ENCODE measurements at regions not wholly inside any gene's neighbourhood (a gene's known extent, or its start where the extent isn't known, plus 50 kb on each side); places are given as distances from the start of the nearest gene placed in this dataset.
"Not testable (repeated sequence)": the region's sequence is repeated elsewhere in the genome, so short reads cannot be mapped to it uniquely, and the experiment has no call there.

DNA sequence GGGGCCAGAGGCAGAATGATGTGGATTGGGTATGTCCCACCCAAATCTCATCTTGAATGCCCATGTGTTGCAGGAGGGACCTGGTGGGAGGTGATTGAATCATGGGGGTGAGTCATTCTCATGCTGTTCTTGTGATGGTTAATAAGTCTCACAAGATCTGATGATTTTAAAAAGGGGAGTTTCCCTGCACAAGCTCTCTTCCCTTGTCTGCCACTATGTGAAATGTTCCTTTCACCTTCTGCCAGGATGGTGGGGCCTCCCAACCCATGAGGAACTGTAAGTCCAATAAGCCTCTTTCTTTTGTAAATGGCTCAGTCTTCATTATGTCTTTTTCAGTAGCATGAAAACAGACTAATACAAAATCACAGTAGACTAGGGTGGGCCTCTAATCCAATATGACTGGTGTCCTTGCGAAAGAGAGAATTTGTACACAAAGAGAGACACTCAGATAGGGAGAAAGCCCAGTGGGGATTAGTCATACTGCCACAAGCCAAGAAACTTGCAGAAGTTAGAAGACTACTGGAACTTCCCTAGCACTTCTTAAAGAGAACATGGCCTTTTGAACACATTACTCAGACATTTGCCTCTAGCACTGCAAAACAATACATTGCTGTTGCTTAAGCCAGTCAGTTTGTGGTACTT is 68.4 kb downstream of the ANXA1 start:
- DNase-seq, result peak; percentile 11

GRCh38 chr9:73223594-73223993 is 71.9 kb downstream of the ANXA1 start:
- DNase-seq, result no peak

- DNase-seq, result no peak
Measured at GRCh38 chr9:73229543-73229942, 77.9 kb downstream of the ANXA1 start.

- DNase-seq, result no peak
Measured at GRCh38 chr9:73230251-73230650, 78.6 kb downstream of the ANXA1 start.

DNA sequence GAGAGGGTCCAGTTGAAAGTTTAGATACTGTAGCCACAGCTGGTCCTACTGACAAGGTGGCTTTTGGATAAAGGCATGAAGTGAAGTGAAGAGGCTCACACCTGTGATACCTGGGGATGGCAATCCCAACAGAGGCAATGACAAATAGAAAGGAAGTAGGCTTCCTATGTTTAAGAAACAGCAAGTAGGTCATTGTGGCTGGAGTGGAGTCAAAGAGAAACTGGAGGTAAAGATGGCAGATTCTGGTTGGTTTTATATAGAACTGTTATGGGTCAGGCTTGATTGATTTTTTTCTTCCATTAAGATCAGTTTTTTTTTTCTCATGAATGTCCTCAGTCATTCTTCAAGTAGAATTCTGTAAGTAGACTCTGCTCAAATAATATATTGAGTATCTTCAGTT is 79.5 kb downstream of the ANXA1 start:
- DNase-seq, result no peak

GRCh38 chr9:73233359-73234007 is 81.8 kb downstream of the ANXA1 start:
- no peak for DNase-seq

- DNase-seq, result no peak
Measured at GRCh38 chr9:73234008-73234360, 82.3 kb downstream of the ANXA1 start.

- no peak for DNase-seq
Measured at GRCh38 chr9:73237140-73237539, 85.5 kb downstream of the ANXA1 start.

DNA sequence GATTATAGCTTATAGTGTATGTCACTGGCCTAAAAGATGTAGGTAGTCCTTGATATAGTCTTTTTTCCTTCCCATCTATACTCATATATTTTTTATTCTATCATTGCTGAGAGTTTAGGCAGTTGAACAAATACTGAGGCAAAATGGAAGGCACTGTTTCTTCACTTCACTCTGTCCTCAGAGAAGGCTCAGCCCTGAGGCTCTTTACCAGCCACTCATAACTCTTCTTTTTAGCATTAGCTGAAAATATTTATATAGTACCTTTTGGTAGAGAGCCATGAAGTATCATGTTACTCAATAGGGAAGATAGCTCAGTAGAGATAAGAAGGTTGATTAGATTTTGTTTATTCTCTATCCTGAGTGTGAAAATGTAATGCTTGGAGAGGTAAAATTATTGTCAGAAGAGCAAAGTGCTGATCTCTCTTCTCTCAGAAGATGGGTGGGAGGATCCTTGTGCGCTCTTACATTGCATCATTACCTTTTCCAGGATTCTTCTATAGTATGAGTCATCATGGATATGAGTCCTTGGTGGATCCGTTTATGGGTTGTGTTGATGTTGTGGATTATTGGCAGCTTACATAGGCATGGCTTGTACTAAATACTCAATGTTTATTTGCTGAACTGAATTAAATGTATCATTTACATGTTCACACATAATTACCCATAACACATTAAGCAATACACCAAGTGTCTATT is 88.1 kb downstream of the ANXA1 start:
- DNase-seq, result no peak

DNA sequence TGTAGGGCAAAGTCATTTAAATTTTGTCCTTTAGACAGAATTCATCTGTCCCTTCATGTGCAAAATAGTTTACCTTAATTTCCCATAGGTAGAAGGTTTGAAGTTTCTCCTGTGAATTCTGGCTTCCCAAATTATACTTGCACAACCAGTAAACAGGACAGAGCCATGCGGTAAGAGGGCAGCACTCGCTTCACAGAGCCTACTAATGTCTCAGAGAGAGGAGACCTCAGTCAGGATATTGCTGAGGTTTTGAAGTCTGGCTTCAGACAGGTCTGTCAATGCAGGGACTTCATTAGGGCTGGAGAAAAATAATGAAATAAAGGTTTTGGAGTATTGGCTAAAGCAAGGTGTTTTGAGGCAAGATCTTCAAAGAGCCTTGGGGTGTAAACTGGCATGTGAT is 91.4 kb downstream of the ANXA1 start:
- DNase-seq, result no peak

DNA sequence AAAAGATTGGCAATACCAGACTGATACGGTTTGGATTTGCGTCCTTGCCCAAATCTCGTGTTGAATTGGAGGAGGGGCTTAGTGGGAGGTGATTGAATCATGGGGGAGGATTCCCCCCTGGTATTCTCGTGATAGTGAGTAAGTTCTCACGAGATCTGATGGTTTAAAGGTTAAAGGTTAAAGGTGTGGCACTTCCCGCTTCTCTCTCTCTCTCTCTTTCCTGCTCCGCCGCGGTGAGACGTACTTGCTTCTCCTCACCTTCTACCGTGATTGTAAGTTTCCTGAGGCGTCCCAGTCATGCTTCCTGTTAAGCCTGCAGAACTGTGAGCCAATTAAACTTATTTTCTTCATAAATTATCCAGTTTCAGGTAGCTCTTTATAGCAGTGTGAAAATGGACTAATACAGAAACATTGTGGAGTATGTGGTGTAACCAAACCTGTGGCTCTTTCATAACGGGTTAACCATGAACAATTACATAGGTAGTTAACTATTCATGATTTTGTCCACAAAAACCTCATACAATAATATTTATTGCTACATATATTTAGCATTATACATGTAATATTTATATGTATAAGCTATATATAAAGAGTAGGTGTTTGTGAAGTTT is 107.5 kb downstream of the ANXA1 start:
- no peak for DNase-seq

- DNase-seq, result no peak
Measured at GRCh38 chr9:73260506-73260905, 108.8 kb downstream of the ANXA1 start.

GRCh38 chr9:73264631-73265030 is 113.0 kb downstream of the ANXA1 start:
- no peak for DNase-seq

GRCh38 chr9:73265876-73266275 is 114.2 kb downstream of the ANXA1 start:
- no peak for DNase-seq

DNA sequence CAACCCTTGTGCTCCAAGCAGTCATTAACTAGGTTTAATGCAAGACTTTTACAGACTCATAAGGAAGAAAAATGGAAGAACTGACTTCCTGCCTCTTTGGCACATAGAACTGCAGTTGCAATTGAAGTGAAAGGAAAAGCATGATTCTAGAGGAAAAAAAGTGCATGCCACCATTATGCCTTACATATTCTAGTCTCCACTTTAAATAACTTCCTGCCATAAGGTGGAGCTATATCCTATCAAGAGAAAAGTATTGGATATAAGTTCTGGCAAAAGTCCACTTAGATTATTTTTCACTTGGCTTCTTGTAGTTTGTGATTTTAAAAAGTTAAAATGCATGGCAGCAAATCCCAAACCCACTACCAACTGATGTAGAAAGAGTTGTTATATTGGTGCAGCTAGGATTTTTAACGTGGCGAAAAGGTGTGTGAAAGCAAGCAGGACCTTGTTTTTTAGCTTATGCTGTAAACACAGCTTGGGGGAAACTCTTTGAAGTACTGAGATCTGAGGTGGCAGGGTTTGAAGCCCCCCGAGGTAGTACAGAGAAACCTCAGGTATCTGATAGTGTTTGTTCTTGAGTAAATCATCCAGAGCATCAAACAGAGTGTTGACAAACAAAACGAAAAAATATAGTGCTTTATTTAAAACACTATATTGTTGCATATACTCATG is 117.9 kb downstream of the ANXA1 start:
- DNase-seq, result peak; percentile 21

DNA sequence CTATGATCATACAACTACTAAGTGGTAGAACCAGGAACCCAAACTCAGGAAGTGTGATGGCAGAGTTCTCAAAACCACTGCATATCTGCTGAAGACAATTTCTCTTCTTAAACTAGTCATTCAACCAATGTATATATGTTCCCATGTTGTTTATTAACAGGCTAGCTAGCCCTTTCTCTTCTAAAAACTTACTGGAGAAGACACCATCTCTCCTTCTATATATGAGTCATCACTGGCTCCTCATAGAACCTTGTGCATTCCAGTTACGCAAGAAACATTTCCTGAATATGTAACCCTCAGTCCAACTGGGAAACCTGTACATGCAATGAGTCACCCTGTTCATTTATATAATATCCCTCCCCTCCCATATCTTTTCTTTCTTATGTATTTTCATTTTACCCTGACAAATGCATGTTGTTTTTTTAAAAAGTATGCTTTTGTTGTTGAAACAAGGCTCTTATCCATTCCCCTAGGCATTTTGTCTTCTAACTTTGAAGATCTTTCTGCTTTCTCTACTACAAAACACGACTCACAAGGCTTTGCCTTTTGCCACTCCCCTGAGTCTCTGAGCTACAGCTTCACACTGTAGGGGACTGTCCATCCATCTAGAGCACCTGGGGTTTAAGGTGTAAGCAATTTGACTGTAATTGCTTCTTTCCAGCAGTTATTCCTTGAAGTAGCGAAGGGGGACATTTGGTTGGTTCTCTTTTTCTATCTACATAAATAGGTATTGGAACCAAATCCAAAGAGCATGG is 119.5 kb downstream of the ANXA1 start:
- DNase-seq, result peak; percentile 67

GRCh38 chr9:73280113-73280512 is 128.4 kb downstream of the ANXA1 start:
- DNase-seq, result no peak

GRCh38 chr9:73284377-73284776 is 132.7 kb downstream of the ANXA1 start:
- no peak for DNase-seq

DNA sequence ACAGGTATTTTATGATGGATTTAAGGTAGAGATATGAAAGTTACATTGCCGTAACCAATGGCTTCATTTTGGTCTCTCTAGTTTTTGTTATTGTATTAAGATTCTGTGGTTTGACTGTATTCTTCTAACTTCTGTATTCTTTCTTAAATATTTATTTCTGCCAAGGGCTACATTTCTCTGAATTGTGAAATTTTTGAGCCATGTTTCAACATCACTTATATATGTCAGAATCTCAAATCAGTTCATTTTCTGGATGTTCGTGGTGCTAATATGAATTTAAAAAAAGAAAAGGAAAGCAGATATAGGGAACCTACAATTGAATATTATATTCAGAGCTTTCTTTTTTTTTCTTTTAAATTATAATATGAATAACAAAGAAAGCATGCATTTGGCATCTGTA is 142.7 kb downstream of the ANXA1 start:
- no peak for DNase-seq

DNA sequence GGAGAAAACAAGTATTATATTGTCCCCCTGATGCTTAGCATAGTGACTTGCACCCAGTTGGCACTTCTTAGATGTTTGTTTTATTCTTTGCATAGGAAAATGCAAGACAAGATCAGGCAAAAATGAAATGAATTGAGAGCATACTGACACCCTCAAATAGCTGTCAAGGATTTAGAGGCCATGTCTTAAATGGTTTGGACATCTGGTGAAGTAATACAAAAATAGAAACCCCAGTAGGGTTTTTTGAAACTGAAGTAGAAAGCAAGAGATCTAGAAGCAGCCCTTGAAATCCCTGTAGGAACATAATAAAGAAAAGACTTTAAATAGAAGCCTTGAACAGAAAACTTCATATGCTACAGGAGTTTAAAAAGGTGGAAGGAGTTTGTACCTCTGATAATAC is 174.3 kb downstream of the ANXA1 start:
- DNase-seq, result no peak

GRCh38 chr9:73327149-73327548 is 175.5 kb downstream of the ANXA1 start:
- no peak for DNase-seq

DNA sequence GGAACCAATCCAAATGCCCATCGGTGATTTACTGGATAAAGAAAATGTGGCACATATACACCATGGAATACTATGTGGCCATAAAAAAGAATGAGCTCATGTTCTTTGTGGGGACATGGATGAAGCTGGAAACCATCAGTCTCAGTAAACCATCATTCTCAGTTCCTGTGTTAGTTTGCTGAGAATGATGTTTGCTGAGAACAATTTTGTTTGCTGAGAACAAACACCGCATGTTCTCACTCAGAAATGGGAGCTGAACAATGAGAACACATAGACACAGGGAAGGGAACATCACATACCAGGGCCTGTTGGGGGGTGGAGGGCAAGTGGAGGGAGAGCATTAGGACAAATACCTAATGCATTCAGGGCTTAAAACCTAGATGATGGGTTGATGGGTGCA is 185.5 kb downstream of the ANXA1 start:
- DNase-seq, result not testable (repeated sequence)
